NCI-H2029 treated with DMSO at 0.1 percent for 48 hours (cell line): ENCODE measurements at regions not wholly inside any gene's neighbourhood (a gene's known extent, or its start where the extent isn't known, plus 50 kb on each side); places are given as distances from the start of the nearest gene placed in this dataset.

Experiments used
- DNase-seq: peaks from one replicate; lab custom pipeline; 2025; lab: John Stamatoyannopoulos, UW

DNA sequence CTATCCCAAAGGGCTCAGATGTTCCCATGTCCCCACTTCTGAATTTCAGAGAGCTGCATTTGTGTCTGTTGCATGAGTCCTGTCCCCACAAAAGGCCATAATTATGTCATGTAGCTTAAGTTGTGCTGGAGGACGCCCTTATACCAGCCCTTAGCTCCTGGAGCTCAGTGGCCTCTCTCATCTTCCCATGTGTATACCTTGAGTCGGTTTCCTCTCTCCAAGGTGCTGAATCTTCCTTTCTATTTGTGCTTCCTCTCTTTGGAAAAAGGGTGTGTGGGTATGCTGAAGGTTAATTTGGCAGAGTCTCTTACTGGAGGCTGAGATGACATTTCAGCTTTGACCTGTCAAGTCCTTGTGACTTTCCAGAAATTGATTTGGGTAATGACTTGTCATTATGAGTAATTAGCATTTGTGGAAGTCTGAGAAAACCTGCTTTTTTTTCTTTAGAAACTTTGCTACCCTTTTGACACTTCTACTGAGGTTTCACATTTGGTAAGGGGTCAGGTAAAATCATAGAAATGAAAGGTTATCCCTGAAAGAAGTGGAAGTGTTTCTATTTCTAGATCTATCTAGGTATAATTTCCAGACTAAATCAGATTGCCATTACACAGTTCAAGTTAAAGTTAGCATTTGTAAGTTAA lies 185.4 kb downstream of the ABCC12 start:
- DNase-seq, result no peak

DNA sequence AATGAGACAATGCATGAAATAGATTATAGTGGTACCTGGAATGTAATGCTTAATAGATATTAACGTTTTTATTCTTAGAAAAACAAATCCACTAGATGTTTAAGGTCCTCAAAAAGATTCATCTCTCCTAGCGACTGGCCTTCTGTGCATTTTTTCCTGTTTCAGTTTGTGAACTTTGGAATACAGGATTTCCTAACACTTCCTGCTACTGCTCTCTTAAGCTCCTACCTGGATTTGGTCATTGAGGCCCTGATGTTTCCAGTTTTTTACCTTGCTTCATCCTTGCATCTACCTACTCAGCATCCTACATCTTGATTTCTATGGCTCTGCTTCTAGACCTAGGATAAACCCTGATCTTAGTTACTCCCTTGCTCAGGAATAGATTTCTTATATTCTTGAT lies 188.4 kb downstream of the ABCC12 start:
- DNase-seq, result no peak

DNA sequence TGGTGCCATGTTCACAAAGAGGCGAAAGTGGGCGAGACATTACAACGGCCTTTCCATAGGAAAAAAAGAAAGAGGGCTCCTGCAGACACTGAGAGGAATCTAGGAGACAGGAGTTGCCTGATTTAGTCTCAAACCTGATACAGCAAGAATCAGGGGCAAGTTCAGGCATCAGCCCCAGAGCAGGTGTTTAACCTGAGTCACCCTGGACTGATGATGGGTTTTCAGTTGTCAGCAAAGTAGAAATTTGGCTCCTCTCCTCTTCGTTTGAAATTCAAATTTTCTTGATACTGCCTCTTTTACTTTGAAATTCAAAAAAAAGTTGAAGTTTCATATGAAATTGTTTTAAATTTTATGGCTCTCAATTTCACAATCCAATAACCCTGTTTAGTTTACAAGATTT lies 189.5 kb downstream of the ABCC12 start:
- DNase-seq, result no peak

DNA sequence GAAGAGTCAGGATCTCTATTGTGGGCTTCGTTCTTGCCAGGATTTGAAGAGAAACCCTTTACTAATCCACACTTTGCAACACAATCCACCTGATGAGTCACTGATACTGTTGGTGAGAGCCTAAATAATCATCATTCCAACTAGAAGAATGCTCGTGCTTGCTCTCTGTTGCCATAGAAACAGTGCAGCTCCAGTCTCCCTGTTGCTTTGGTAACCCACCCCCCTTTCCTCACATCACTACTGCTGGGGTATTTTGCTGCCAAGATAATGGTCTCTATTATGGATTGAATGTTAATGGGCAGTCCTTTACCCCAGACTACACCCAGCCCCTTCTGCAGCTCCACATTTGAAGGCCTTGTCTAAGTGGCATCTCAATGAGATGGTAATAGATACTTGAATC lies 190.4 kb downstream of the ABCC12 start:
- no peak for DNase-seq

DNA sequence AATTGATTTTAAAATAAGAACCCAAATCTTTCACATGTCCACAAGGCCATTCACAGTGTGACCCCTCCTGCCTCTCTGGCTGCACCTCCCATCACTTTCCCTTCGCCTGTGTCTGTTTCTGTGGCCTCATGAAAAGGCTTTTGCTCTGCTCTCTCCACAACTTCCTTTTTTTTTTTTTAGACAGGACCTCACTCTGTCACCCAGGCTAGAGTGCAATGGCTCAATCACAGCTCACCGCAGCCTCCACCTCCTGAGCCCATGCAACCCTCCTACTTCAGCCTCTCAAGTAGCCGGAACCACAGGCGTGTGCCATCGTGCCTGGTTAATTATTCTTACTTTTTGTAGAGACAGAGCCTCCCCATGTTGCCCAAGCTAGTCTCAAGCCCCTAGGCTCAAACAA lies 197.1 kb downstream of the ABCC12 start:
- DNase-seq, result no peak

DNA sequence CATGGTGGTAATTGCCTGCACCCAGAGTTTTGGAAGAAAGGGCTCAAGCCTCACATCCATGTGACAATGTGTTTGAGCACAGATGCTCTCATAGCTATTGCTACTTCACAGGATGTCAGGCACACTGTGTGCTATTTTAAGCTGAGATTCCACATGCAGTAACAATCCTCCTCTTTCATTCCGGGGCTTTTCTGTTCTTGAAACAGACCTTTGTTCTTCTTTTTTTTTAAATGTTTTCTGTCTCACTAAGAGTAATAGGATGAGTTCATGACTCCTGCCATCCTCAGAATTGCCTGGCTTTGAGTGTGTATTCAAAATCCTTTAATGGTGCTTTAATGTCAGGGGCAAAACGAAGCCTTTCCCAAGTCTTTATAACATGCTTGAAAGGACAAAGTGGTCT lies 198.9 kb downstream of the ABCC12 start:
- DNase-seq, result no peak

DNA sequence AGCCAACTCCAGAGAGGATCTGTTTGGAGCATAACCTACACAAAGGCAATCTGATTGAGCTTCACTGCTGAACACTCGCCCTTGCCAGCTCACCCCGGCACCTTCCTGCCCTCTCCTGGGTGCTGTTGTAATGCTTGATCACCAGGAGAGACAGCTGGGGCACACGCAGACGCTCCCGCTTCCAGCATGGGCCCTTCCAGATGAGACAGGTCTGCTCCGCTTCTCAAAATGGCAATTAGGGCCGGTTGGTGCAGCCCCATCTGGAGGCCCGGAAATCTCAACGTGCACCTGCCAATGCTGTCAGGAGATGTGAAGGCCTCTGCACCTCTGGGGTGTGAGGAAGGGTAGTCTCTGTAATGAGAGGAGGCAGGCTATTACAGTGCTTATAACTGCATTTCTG lies 206.1 kb downstream of the ABCC12 start:
- DNase-seq, result no peak

DNA sequence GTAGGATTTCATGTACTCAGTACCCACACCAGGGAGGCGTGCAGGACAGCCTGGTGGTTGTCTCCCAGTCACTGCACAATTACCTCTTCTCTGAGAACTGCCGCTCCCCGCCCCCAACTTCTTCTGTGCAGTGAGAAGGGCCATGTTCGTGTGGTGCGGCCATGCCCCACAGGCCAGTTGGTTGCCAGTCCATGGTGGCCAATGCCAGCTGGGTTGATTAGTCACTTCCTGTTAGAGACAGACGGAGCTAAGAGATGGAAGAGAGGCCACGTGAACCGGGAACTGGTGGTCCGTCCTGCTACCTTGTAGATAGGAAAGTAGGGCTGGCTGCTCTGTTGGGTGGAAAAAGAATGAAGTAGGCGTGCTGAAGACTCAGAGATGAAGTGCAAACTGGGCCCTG lies 206.5 kb downstream of the ABCC12 start:
- no peak for DNase-seq

DNA sequence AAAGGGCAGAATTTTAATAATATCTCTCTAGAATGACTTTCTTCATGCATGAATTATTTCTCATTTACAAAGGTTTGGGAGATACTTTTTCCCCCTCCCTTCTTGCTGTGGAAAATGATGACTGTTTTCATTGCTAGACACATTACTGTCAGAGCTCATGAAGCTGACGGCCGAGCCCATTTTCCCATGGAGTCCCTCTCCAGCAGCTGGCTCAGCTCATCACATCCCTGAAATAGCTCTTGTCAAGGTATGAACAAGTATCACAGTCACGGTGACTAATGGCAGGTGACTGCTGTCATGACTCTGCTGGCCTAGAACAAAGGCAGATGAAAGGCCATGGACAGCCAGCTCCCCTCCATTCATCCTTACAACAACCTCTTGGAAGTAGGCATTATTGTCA lies 208.1 kb downstream of the ABCC12 start:
- DNase-seq, result no peak

DNA sequence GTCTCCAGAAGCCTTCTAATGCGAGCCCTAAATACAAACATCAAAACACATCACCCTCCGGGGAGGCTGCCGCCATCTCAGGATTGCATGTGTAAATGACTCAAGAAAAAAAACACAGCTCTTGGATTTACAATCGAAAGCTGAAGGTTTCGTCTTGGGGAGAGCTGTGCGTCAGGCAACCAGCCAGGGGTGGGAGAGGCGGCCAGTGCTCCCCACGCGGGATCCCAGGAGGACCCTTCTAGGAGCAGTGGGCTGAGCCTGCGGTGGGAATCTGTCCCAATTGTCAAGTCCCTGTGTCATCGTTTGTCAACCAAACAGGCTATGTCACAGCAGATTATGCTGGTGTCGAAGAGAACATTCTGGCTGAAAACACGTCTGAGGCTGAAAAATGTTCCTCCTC lies 209.7 kb downstream of the ABCC12 start:
- DNase-seq, result no peak

DNA sequence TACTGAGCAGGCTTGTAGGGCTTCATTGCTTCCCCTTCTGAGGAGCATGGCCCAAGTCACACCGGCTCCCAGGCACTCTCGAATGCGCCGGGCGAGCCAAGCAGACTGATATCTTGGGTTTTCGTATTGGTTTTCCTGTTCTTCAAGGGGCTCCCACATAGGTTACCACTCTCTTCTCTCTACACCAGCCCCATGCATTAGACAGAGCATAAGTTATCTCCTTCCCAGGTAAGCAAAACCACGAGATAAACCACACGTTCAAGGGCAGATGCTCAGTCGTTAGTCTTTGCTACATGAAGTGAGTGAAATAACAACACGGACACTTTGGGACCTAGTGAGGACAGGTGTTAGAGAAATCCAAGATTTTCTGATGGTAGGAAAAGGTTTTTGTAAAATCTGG lies 211.2 kb downstream of the ABCC12 start:
- DNase-seq, result no peak

DNA sequence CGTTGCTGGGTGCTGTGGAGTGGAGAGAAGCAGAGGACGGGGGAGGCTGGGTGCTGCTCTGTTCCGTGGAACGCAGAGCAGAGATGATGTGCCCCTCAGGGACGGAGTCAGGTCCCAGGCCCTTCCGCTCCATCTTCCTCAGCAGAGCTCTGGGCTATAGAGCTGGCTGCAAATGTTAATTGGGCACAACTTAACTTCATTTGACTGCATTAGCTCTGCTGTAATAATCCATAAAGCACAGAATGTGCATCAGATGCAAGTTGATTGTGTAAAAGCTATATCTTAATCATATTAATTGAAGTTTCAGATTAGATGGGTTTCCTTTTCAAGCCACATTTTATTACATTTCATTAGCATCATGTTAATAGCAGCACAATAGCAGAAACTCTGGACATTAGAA lies 212.6 kb downstream of the ABCC12 start:
- DNase-seq, result no peak

DNA sequence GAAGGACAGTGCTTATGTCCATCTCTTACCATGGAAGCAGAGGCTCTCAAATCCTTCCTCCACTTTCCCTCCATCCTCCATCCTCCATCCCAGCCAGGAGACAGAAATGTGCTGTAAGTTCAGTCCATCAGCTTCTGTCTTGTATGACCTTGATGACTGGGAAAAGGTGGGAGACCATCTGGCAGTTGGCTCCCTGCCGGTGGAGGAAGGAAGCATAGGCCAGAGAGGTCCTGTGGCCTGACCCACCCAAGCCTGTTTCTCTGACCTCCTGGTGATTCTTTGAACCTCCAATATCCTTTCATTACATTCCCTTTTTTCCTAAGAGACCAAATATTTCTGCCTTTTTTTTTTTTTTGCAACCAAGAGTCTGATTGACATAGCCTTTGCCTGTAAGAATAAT lies 215.3 kb downstream of the ABCC12 start:
- DNase-seq, result no peak

DNA sequence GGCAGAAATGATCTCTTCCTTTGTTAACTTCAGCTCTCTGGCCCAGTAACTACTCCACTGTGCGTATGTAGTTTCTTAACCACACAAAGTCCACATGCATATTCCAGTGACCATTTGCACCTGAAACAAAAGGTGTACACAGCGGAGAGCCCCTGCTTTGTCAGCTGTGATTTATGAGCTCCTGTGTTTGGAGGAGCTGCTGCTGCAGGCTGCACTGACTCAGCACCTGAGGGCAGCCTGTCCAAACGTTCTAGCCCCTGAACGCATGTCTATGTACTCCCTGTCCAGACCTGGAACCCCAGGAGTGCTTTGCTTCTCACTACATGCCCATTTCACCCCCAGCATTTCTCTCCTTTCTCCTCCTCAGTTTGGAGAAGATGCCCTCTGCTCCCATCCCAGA lies 216.1 kb downstream of the ABCC12 start:
- no peak for DNase-seq

DNA sequence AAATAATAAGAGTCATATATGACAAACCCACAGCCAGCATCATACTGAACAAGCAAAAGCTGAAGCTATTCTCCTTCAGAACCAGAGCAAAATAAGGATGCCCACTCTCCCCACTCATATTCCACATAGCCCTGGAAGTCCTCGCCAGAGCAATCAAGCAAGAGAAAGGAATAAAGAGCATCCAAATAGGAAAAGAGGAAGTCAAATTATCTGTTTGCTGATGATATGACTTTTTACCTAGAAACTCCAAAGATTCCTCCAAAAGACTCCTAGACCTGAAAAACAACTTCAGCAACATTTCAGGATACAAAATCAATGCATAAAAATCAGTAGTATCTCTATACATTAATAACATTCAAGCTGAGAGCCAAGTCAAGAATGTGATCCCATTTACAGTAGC lies 217.5 kb downstream of the ABCC12 start:
- no peak for DNase-seq

DNA sequence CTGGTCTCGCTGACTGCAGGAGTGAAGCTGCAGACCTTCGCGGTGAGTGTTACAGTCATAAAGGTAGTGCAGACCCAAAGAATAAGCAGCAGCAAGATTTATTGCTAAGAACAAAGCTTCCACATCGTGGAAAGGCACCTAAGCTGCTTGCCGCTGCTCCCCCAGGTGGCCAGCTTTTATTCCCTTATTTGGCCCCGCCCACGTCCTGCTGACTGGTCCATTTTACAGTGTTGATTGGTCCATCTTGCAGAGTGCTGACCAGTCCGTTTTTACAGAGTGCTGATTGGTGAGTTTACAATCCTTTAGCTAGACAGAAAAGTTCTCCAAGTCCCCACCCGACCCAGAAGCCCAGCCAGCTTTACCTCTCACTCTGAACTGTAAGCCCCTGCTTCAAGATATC lies 227.8 kb downstream of the ABCC12 start:
- no peak for DNase-seq

DNA sequence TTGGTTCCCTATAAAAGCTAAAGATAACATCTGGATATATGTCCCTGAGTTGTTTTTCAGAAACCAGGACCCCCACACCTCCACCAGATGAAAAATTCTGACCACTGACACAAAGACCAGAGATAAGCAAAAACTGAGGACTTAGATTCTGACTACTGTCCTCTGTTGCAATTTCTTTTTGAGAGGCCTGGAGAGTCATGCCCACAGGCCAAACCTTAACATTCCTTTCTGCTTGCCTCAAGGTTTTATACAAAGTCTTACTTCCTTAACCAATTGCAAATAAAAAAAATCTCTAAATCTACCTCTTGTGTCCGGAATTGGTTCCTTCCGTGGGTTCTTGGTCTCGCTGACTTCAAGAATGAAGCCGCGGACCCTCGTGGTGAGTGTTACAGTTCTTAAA lies 228.5 kb downstream of the ABCC12 start:
- DNase-seq, result no peak

DNA sequence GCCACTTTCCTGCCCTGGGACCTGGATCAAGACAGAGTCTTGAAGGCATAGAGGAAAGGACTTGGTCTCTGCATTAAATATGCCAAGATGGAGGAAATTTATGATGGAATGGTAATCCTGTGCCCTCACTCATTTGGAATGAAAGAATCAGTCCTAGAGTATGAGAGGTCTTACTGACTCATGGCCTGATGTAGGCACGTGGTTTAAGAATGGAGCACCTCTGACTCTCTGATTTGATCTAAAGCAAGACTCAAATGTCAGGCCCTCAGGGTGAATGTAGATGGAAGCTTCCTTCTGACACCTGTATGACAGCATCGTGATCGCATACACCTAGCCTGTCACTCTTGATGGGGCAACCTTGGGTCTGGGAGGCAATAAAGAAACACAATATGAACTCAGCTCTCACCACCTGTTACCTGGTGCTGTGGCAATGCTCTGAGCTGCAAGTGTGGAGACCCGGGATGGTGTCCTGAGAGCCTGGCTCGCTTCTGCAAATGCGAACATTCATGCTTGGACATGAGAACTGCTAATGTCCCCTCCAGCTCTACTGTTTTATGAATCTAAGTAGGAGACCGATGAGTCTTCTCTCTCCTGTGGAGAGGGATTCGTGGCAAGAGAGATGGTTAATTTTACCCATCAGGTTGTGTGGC lies 229.9 kb downstream of the ABCC12 start:
- no peak for DNase-seq

DNA sequence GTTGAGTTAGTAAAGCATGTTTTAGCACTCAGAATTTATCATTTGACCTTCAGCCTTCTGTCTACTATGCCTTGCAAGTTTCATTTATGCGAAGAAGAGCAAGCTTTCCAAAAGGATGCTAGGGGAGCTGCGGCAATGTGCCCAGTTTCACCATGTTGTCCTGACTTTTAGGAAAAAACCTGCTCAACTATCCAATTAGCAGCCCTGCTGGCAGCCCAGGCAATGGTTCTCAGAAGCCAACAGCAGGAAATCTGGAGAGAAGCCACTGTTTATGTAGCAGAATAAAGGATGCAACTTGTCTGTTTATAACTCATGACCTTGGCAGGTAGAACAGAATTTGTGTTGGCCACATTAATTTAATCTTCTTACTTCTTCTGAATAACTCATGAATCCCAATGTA lies 230.8 kb downstream of the ABCC12 start:
- no peak for DNase-seq

DNA sequence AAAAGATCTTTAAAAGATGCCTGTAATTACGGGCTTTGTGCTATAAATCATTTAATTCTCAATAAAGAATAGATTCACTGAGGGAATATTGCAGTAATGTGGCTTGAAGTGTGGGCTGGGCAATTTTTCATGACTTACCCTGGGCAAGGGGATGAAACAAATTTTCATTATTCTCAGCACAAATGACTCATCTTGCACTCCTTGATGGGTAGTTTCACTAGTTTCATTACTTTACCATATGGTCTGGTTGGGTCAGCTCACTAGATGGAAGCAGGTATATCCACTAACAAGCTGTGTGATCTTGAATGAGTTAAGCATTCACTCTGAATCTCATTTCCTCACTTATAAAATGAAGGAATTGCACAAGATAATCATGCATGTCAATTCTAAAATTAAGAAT lies 234.3 kb downstream of the ABCC12 start:
- no peak for DNase-seq

DNA sequence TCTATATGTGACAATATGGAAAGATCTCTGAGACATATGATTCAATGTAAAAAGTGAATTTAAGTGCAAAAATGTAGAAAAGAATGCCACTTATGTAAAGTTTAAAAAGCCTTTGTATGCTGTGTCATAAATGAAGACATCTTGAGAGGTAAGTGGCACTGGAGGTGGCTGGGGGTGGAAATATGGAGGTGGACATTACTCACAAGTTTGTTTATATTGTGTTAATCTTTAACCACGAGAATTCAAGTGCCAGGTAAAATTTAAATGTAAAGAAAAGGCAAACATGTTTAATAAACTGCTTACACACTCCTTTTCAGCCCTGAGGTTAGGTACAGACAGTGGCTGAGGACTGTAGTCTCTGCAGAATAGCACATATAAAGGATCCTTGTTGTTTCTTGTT lies 235.1 kb downstream of the ABCC12 start:
- no peak for DNase-seq

DNA sequence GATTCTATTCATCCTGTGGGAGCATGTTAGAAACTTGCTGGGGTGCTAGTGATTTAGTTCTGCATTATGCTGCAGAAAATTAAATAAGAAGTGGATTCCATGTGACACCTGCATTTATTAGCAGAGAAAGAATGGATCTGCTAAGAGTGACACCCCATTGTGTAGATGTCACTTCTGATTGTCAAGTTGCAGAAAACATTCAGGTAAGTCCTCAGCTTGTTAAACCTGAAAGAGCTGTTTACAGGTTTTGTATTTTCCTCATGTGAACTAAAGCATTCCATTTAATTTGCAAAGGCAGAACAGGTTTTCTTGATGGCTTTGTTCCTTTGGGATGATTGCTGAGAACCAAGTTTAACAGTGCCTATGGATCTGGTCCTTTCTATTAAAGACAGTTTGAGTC lies 238.7 kb downstream of the ABCC12 start:
- no peak for DNase-seq

DNA sequence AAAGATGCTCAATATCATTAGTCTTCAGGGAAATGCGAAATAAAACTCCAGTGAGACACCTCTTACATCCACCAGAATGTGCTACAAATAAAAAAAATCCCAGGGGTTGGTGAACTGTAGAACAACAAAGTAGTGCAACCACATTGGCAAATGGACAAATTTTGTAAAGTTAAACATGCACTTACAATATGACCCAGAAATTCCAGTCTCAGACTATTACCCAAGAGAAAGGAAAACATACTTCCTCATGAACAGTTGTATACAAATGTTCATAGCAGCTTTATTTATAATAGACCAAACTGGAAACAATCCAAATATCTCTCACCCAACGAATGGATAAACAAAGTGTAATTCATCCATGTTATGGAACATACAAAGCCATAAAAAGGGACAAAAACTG lies 239.5 kb downstream of the ABCC12 start:
- no peak for DNase-seq

DNA sequence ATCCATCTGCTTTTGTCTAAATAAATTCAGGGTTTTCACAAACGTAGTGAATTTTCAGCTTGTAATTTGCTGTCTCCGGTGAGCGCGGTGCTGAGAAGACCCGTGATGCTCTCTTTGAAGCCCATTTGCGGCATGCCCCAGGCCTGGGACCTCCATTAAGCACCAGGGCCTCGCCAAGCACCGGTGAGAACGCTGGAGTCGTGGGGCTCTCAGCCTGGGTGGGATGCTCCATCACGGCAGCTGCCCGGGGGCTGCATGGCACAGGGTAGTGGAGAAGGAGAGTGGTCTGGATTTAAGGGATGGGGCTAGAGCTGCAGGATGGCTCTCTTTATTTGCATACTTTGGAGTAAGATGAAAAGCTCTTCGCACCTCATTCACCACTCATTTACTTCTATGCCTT lies 248.7 kb downstream of the ABCC12 start:
- no peak for DNase-seq
